ENCODE measurements at regions not wholly inside any gene's neighbourhood (a gene's known extent, or its start where the extent isn't known, plus 50 kb on each side); places are given as distances from the start of the nearest gene placed in this dataset.
"Not testable (repeated sequence)": the region's sequence is repeated elsewhere in the genome, so short reads cannot be mapped to it uniquely, and the experiment has no call there.

DNA sequence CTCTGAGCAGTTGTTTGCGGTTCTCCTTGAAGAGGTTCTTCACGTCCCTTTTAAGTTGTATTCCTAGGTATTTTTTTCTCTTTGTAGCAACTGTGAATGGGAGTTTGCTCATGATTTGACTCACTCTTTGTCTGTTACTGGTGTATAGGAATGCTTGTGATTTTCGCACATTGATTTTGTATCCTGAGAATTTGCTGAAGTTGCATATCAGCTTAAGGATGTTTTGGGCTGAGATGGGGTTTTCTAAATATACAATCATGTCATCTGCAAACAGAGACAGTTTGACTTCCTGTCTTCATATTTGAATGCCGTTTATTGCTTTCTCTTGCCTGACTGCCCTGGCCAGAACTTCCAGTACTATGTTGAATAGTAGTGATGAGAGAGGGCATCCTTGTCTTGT lies 122.5 kb upstream of the CCDC85A start:
- H3K9ac ChIP-seq (ENCODE audit: low read depth, low read length); H3K27me3 ChIP-seq (ENCODE audit: insufficient read depth, low read length); H3K4me1 ChIP-seq (ENCODE audit: insufficient read depth, low read length); H3K4me3 ChIP-seq (ENCODE audit: low read length); H3K36me3 ChIP-seq (ENCODE audit: insufficient read depth, low read depth, low read length); H3K27ac ChIP-seq (ENCODE audit: low read length); H3K9me3 ChIP-seq (ENCODE audit: insufficient read depth, low read depth, low read length): not testable (repeated sequence)

DNA sequence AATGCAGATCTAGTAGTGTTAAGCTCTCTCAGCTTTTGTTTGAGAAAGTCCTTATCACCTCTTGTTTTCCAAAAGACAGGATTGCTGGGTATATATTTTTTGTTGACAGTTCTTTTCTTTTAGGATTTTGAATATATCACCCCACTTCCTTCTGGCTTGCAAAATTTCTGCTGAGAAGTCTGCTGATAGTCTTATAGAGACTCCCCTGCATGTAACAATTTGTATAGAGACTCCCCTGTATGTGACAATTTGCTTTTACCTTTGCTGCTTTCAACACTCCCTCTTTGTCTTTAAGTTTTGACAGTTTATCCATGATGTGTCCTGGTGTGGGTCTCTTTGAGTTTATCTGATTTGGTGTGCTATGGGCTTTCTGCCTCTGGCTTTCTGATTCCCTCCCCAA lies 115.0 kb upstream of the CCDC85A start:
- H3K36me3 ChIP-seq (ENCODE audit: insufficient read depth, low read depth, low read length), result no peaks in the 10 kb centered on the region
- H3K4me1 ChIP-seq (ENCODE audit: insufficient read depth, low read length), result no peaks in the 10 kb centered on the region
- H3K4me3 ChIP-seq (ENCODE audit: low read length), result no peak overlapping the region
- no peaks in the 10 kb centered on the region for H3K27me3 ChIP-seq (ENCODE audit: insufficient read depth, low read length)
- no peak overlapping the region for H3K27ac ChIP-seq (ENCODE audit: low read length)
- peaks cover 19% of the 10 kb centered on the region for H3K9me3 ChIP-seq (ENCODE audit: insufficient read depth, low read depth, low read length)
- H3K9ac ChIP-seq (ENCODE audit: low read depth, low read length), result no peak overlapping the region

DNA sequence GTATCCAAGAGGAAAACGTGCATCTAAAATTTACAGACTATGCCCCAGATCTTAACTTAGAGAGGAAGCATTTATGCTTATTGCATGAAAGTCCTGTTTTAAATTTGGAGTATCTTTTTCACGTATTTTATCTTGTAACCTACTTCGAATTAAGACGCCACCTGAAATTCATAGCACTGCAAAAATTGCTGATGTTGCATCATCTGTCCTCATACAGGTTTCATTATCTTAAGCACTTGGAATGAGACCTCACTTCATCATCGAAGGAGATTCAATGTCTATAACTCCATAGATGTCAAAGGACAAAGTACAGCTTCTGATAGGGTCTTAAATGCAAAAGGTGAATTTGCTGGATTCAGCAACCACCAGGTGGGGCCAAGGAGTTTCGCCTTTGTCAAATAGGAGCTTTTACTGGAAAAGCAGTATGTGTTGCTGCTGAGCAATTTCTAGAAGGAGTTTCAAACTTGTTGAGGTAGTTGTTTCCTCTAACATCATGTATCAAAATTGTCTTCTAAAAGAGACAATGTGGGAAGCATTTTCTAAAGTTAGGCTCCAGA lies 106.4 kb upstream of the CCDC85A start:
- no peaks in the 10 kb centered on the region for H3K4me1 ChIP-seq (ENCODE audit: insufficient read depth, low read length)
- H3K27me3 ChIP-seq (ENCODE audit: insufficient read depth, low read length), result no peaks in the 10 kb centered on the region
- no peaks in the 10 kb centered on the region for H3K9me3 ChIP-seq (ENCODE audit: insufficient read depth, low read depth, low read length)
- no peak overlapping the region for H3K9ac ChIP-seq (ENCODE audit: low read depth, low read length)
- no peak overlapping the region for H3K4me3 ChIP-seq (ENCODE audit: low read length)
- no peak overlapping the region for H3K27ac ChIP-seq (ENCODE audit: low read length)
- no peaks in the 10 kb centered on the region for H3K36me3 ChIP-seq (ENCODE audit: insufficient read depth, low read depth, low read length)

DNA sequence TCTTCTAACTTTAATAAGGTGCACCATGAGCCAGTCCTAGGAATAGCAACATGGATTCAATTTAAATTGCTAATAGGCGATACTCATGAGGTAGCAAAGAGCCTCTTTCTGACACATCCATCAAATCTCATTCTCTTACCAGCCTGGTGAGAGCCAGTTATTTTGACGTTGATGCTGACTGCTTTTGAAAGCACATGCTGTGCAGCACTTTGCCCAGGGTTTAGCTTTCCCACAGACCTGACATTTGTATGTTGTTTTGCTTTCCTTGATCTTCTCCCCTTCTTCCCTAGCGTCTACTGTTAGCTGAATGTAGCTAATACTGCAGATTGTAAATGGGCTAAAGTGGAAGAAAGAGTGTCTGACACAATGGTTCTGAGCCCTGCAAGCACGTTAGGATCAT lies 101.1 kb upstream of the CCDC85A start:
- H3K36me3 ChIP-seq (ENCODE audit: insufficient read depth, low read depth, low read length), result no peaks in the 10 kb centered on the region
- no peaks in the 10 kb centered on the region for H3K4me1 ChIP-seq (ENCODE audit: insufficient read depth, low read length)
- H3K9me3 ChIP-seq (ENCODE audit: insufficient read depth, low read depth, low read length), result no peaks in the 10 kb centered on the region
- H3K4me3 ChIP-seq (ENCODE audit: low read length), result no peak overlapping the region
- no peak overlapping the region for H3K9ac ChIP-seq (ENCODE audit: low read depth, low read length)
- H3K27me3 ChIP-seq (ENCODE audit: insufficient read depth, low read length), result no peaks in the 10 kb centered on the region
- H3K27ac ChIP-seq (ENCODE audit: low read length), result no peak overlapping the region

DNA sequence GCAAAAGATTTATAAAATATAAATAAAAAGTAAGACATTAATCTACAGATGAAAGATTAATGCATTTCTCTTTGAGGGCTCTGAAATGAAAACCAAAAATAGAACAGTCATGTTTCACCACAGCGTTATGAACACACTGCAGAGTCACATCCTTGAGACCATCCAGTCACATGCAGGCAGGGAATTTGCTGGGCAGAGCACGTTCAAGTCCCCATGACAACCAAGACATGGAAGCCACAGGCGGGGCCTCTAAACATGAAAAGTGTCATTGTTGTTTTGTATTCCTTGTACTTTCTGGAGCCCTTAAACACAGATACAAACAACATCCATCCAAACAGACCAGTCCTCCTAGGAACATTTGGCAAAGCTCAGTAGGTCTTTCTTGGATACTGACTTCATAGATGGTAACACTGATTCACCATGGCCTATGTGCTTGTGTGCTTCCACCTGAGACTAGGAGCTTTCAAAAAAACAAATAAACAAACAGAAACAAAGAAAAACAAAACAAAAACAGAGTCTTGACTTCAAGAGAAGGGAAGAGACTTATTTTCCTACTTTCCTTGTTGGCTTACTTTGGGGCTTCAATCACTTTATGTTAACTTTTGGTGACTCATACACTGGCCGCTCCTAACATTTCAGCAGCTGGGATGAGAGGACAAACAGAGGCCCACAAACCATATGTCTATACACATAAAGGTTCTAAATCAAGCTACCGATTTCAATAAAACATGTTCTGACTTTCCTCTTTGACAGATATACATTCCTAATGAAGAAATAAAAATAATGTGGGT lies 99.5 kb upstream of the CCDC85A start:
- H3K4me1 ChIP-seq (ENCODE audit: insufficient read depth, low read length), result no peaks in the 10 kb centered on the region
- no peak overlapping the region for H3K4me3 ChIP-seq (ENCODE audit: low read length)
- no peaks in the 10 kb centered on the region for H3K27me3 ChIP-seq (ENCODE audit: insufficient read depth, low read length)
- H3K36me3 ChIP-seq (ENCODE audit: insufficient read depth, low read depth, low read length), result no peaks in the 10 kb centered on the region
- H3K9ac ChIP-seq (ENCODE audit: low read depth, low read length), result no peak overlapping the region
- no peaks in the 10 kb centered on the region for H3K9me3 ChIP-seq (ENCODE audit: insufficient read depth, low read depth, low read length)
- H3K27ac ChIP-seq (ENCODE audit: low read length), result no peak overlapping the region

DNA sequence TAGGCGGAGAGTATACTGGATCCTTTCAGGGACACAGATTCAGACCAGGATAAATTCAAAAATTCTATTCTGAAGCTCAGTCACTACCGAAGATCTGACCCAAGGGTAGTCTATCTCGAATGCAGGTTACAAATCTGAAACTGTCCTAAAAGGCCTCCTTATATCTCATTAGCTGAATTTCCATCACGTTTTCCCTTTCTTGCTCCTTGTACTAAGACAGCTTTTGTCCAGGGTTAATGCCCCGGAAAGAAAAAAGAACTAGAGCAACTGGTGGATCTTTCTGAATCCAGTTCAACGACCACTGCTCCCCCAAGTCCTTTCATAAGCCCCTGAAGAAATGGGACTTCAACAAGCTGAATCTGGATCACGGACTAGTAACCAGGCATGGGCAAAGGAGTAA lies 97.5 kb upstream of the CCDC85A start:
- no peak overlapping the region for H3K4me3 ChIP-seq (ENCODE audit: low read length)
- no peak overlapping the region for H3K27ac ChIP-seq (ENCODE audit: low read length)
- no peak overlapping the region for H3K9ac ChIP-seq (ENCODE audit: low read depth, low read length)
- no peaks in the 10 kb centered on the region for H3K27me3 ChIP-seq (ENCODE audit: insufficient read depth, low read length)
- no peaks in the 10 kb centered on the region for H3K4me1 ChIP-seq (ENCODE audit: insufficient read depth, low read length)
- H3K9me3 ChIP-seq (ENCODE audit: insufficient read depth, low read depth, low read length), result no peaks in the 10 kb centered on the region
- no peaks in the 10 kb centered on the region for H3K36me3 ChIP-seq (ENCODE audit: insufficient read depth, low read depth, low read length)

DNA sequence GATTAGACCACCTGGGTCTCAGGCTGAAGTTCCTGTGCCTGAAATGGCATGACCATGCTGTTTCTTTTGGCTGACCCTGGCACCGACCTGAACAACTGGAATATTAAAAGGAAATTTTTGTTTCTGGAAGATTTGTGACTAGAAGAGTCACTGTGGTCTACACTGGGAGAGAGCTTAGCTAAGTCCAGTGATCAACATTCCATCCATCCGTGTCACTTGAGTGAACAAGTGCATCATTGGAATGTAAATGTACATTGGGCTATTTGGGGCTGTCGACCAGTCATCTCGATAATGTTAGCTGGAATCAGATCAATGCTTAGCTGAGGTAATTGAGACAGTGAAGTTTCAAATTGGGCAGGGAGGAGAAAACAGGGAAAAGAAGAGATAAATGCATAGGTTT lies 95.4 kb upstream of the CCDC85A start:
- Histone ChIP-seq H3K9me3 (ENCODE audit: insufficient read depth, low read depth, low read length) (no peaks in the 10 kb centered on the region), H3K27ac (ENCODE audit: low read length) (no peak overlapping the region), H3K4me1 (ENCODE audit: insufficient read depth, low read length) (no peaks in the 10 kb centered on the region), H3K36me3 (ENCODE audit: insufficient read depth, low read depth, low read length) (no peaks in the 10 kb centered on the region), H3K27me3 (ENCODE audit: insufficient read depth, low read length) (no peaks in the 10 kb centered on the region), H3K9ac (ENCODE audit: low read depth, low read length) (no peak overlapping the region), H3K4me3 (ENCODE audit: low read length) (no peak overlapping the region)

DNA sequence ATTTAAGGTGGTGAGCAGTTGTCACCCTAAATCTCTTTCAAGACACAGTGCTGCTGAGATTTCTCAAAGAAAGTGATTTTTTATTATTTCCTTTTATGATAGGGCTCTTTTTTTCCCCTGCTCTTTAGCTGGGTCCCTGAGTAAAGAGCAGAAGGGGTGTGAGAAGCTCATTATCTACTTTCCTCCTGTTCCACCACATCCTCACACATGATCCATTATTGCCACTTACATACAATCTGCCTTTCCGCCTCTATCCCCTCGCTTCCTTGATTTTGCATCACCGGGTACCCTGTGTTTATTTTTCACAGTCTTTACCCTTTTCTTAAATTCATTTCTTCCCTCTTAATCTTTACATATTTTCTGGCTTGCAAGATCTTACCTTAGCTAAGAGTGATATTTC lies 93.9 kb upstream of the CCDC85A start:
- Histone ChIP-seq H3K36me3 (ENCODE audit: insufficient read depth, low read depth, low read length) (no peaks in the 10 kb centered on the region), H3K27me3 (ENCODE audit: insufficient read depth, low read length) (no peaks in the 10 kb centered on the region), H3K9me3 (ENCODE audit: insufficient read depth, low read depth, low read length) (no peaks in the 10 kb centered on the region)

DNA sequence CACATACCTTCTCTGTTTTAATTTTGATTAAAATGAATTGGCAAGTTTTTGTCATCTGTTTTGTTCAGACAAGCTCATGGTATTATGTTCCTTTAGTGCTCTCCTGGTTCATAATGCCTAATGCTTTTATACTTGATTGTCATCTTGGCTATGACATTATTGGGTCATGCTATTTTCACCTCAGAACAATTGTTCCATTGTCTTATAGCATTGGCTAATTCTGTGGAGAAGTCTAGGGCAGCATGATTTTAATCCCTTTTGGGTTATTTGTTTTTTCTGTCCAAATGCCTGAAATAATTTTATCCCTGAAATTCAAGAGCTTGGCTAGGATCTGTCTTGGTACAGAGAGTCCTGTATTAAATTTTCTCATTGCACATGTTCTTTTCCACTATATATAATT lies 83.8 kb upstream of the CCDC85A start:
- H3K9me3 ChIP-seq (ENCODE audit: insufficient read depth, low read depth, low read length), result no peaks in the 10 kb centered on the region
- H3K27me3 ChIP-seq (ENCODE audit: insufficient read depth, low read length), result no peaks in the 10 kb centered on the region
- peaks cover 8% of the 10 kb centered on the region; the same call in 1 of the 2 replicates for H3K4me1 ChIP-seq (ENCODE audit: insufficient read depth, low read length)
- no peak overlapping the region for H3K4me3 ChIP-seq (ENCODE audit: low read length)
- no peak overlapping the region for H3K9ac ChIP-seq (ENCODE audit: low read depth, low read length)
- no peak overlapping the region for H3K27ac ChIP-seq (ENCODE audit: low read length)
- H3K36me3 ChIP-seq (ENCODE audit: insufficient read depth, low read depth, low read length), result no peaks in the 10 kb centered on the region

More for the DNA sequence above, 93.9 kb upstream of the CCDC85A start:
- no peaks in the 10 kb centered on the region for H3K4me1 ChIP-seq (ENCODE audit: insufficient read depth, low read length)
- no peak overlapping the region for H3K9ac ChIP-seq (ENCODE audit: low read depth, low read length)
- no peak overlapping the region for H3K4me3 ChIP-seq (ENCODE audit: low read length)
- H3K27ac ChIP-seq (ENCODE audit: low read length), result no peak overlapping the region

DNA sequence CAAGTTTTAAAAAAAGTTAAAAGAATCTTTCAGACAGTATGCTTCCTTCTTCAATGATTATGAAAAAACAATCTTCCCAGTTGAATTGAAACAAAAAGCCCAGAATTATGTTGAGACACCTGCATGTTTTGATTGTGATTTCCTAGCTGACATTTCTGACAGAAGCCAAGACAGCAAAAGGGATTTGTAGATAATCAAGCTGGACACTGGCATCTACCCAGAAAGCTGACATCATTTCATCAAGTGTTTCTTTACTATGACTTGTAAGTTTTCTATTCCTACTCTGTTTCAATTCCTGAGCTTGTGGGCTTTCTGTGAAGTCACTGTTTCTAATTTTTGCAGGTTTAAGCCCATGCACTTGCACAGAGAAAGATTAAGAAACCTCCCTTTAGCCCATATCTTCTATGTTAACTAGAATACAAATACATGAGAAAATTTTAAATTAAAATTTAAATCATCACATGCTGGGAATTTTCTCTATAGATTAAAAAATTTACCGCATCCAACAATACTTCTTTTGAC lies 82.9 kb upstream of the CCDC85A start:
- H3K4me3 ChIP-seq (ENCODE audit: low read length), result no peak overlapping the region
- H3K36me3 ChIP-seq (ENCODE audit: insufficient read depth, low read depth, low read length), result no peaks in the 10 kb centered on the region
- no peaks in the 10 kb centered on the region for H3K9me3 ChIP-seq (ENCODE audit: insufficient read depth, low read depth, low read length)
- no peak overlapping the region for H3K27ac ChIP-seq (ENCODE audit: low read length)
- peaks cover 8% of the 10 kb centered on the region; the same call in 1 of the 2 replicates for H3K4me1 ChIP-seq (ENCODE audit: insufficient read depth, low read length)
- H3K9ac ChIP-seq (ENCODE audit: low read depth, low read length), result no peak overlapping the region
- no peaks in the 10 kb centered on the region for H3K27me3 ChIP-seq (ENCODE audit: insufficient read depth, low read length)

DNA sequence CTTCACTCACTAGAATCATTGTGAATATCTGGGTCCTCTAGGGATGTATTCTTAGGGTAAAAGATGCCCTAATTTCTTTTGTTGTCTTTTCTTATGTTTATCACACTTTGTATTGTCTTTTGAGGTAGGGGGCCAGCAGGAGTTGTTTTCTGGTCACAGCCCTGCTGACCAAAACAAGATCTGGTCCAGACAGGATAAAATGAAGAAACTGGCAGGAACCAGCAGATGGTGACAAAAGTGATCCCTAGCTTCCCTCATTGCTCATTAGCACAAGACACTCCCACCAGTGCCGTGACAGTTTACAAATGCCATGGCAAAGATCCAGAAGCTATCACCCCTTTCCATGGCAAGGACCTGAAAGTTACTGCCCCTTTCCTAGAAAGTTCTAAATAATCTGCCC lies 81.7 kb upstream of the CCDC85A start:
- H3K27ac ChIP-seq (ENCODE audit: low read length), result no peak overlapping the region
- H3K27me3 ChIP-seq (ENCODE audit: insufficient read depth, low read length), result no peaks in the 10 kb centered on the region
- peaks cover 8% of the 10 kb centered on the region; the same call in 1 of the 2 replicates for H3K4me1 ChIP-seq (ENCODE audit: insufficient read depth, low read length)
- no peaks in the 10 kb centered on the region for H3K36me3 ChIP-seq (ENCODE audit: insufficient read depth, low read depth, low read length)
- no peaks in the 10 kb centered on the region for H3K9me3 ChIP-seq (ENCODE audit: insufficient read depth, low read depth, low read length)
- H3K4me3 ChIP-seq (ENCODE audit: low read length), result no peak overlapping the region
- no peak overlapping the region for H3K9ac ChIP-seq (ENCODE audit: low read depth, low read length)

DNA sequence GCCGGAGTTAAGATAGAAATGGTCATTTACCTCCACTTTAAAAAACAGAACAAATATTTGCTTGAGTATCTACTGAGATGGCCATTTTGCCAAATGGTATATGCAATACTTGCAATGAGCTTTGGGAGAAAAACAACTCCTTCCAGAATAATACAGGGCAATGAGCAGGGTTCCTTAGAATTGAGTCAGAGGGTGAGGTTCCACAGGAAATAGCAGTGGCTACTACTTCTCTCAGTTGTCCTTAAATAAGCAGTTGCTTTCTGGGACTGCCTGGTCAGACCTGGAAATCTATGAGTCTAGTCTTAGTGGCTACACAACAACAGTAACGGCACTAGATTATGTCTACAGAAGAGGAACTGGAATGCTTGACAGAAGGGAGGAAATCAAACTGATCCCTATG lies 80.9 kb upstream of the CCDC85A start:
- H3K4me3 ChIP-seq (ENCODE audit: low read length), result no peak overlapping the region
- H3K27me3 ChIP-seq (ENCODE audit: insufficient read depth, low read length), result no peaks in the 10 kb centered on the region
- H3K36me3 ChIP-seq (ENCODE audit: insufficient read depth, low read depth, low read length), result no peaks in the 10 kb centered on the region
- peaks cover 8% of the 10 kb centered on the region; the same call in 1 of the 2 replicates for H3K4me1 ChIP-seq (ENCODE audit: insufficient read depth, low read length)
- no peaks in the 10 kb centered on the region for H3K9me3 ChIP-seq (ENCODE audit: insufficient read depth, low read depth, low read length)
- H3K27ac ChIP-seq (ENCODE audit: low read length), result no peak overlapping the region
- H3K9ac ChIP-seq (ENCODE audit: low read depth, low read length), result no peak overlapping the region
